HUES6 (cell line): ENCODE measurements at regions not wholly inside any gene's neighbourhood (a gene's known extent, or its start where the extent isn't known, plus 50 kb on each side); places are given as distances from the start of the nearest gene placed in this dataset.

Experiments used
- H3K27ac ChIP-seq: 2 replicates; pipeline ENCODE4 v1.7.0; 2013; ENCODE audit warnings: low read depth, mild to moderate bottlenecking, low read length, inconsistent platforms
- H3K27me3 ChIP-seq: 2 replicates; pipeline ENCODE4 v1.6.1; 2013; ENCODE audit warnings: low read length; ENCODE audit not compliant: control insufficient read depth, insufficient read depth
- H3K36me3 ChIP-seq: 2 replicates; pipeline ENCODE4 v1.6.1; 2013; ENCODE audit warnings: low read length; ENCODE audit not compliant: control insufficient read depth, insufficient read depth
- H3K4me1 ChIP-seq: 2 replicates; pipeline ENCODE4 v1.6.1; 2013; ENCODE audit warnings: low read length; ENCODE audit not compliant: control insufficient read depth, insufficient read depth
- H3K4me3 ChIP-seq: 2 replicates; pipeline ENCODE4 v1.5.1; 2013; ENCODE audit warnings: low read depth, low read length
- H3K9ac ChIP-seq: one replicate; pipeline ENCODE4 v1.6.1; 2013; ENCODE audit warnings: mild to moderate bottlenecking, low read length
- H3K9me3 ChIP-seq: 2 replicates; pipeline ENCODE4 v1.6.1; 2013; ENCODE audit warnings: low read depth, low read length; ENCODE audit not compliant: control insufficient read depth, insufficient read depth

- Histone ChIP-seq H3K36me3 (no peaks in the 10 kb centered on the region), H3K4me3 (no peak overlapping the region), H3K27me3 (no peaks in the 10 kb centered on the region), H3K9me3 (no peaks in the 10 kb centered on the region), H3K27ac (no peak overlapping the region), H3K4me1 (no peaks in the 10 kb centered on the region), H3K9ac (no peak overlapping the region)
These were observed 267.9 kb upstream of the TNP1 start for GRCh38 chr2:217127744-217128143.

- H3K9me3 ChIP-seq: no peaks in the 10 kb centered on the region
- no peak overlapping the region for H3K9ac ChIP-seq
- H3K36me3 ChIP-seq: no peaks in the 10 kb centered on the region
- H3K27me3 ChIP-seq: no peaks in the 10 kb centered on the region
- H3K27ac ChIP-seq: no peak overlapping the region
- H3K4me1 ChIP-seq: no peaks in the 10 kb centered on the region
- H3K4me3 ChIP-seq: no peak overlapping the region
These were observed 265.1 kb upstream of the TNP1 start for GRCh38 chr2:217125014-217125413.

- Histone ChIP-seq H3K36me3 (no peaks in the 10 kb centered on the region), H3K4me3 (no peak overlapping the region), H3K27me3 (no peaks in the 10 kb centered on the region), H3K4me1 (no peaks in the 10 kb centered on the region), H3K9me3 (no peaks in the 10 kb centered on the region), H3K9ac (no peak overlapping the region), H3K27ac (no peak overlapping the region)
These were observed 264.2 kb upstream of the TNP1 start for GRCh38 chr2:217124050-217124449.

- H3K9ac ChIP-seq: no peak overlapping the region
- no peak overlapping the region for H3K4me3 ChIP-seq
- no peaks in the 10 kb centered on the region for H3K27me3 ChIP-seq
- H3K36me3 ChIP-seq: no peaks in the 10 kb centered on the region
- no peaks in the 10 kb centered on the region for H3K9me3 ChIP-seq
- H3K4me1 ChIP-seq: no peaks in the 10 kb centered on the region
- H3K27ac ChIP-seq: no peak overlapping the region
These were observed 261.7 kb upstream of the TNP1 start for GRCh38 chr2:217121565-217121964.

- H3K9ac ChIP-seq: no peak overlapping the region
- H3K27ac ChIP-seq: no peak overlapping the region
- no peak overlapping the region for H3K4me3 ChIP-seq
- no peaks in the 10 kb centered on the region for H3K9me3 ChIP-seq
- H3K36me3 ChIP-seq: no peaks in the 10 kb centered on the region
- no peaks in the 10 kb centered on the region for H3K4me1 ChIP-seq
- no peaks in the 10 kb centered on the region for H3K27me3 ChIP-seq
These were observed 260.6 kb upstream of the TNP1 start for GRCh38 chr2:217120429-217120828.

GRCh38 chr2:217118559-217119284, 258.9 kb upstream of the TNP1 start:
- H3K9me3 ChIP-seq: no peaks in the 10 kb centered on the region
- no peak overlapping the region for H3K4me3 ChIP-seq
- no peaks in the 10 kb centered on the region for H3K27me3 ChIP-seq
- no peaks in the 10 kb centered on the region for H3K36me3 ChIP-seq
- no peak overlapping the region for H3K27ac ChIP-seq
- no peaks in the 10 kb centered on the region for H3K4me1 ChIP-seq
- H3K9ac ChIP-seq: no peak overlapping the region

- no peak overlapping the region for H3K4me3 ChIP-seq
- no peaks in the 10 kb centered on the region for H3K27me3 ChIP-seq
- H3K4me1 ChIP-seq: no peaks in the 10 kb centered on the region
- no peak overlapping the region for H3K27ac ChIP-seq
- no peak overlapping the region for H3K9ac ChIP-seq
- H3K9me3 ChIP-seq: no peaks in the 10 kb centered on the region
- no peaks in the 10 kb centered on the region for H3K36me3 ChIP-seq
These were observed 257.7 kb upstream of the TNP1 start for GRCh38 chr2:217117523-217117922.

GRCh38 chr2:217116610-217117009, 256.7 kb upstream of the TNP1 start:
- Histone ChIP-seq H3K9me3 (no peaks in the 10 kb centered on the region), H3K36me3 (no peaks in the 10 kb centered on the region), H3K27me3 (no peaks in the 10 kb centered on the region), H3K4me3 (no peak overlapping the region), H3K27ac (no peak overlapping the region), H3K9ac (no peak overlapping the region), H3K4me1 (no peaks in the 10 kb centered on the region)

GRCh38 chr2:217114117-217114516, 254.3 kb upstream of the TNP1 start:
- Histone ChIP-seq H3K27ac (no peak overlapping the region), H3K4me1 (no peaks in the 10 kb centered on the region), H3K4me3 (no peak overlapping the region), H3K9ac (no peak overlapping the region), H3K27me3 (no peaks in the 10 kb centered on the region), H3K9me3 (no peaks in the 10 kb centered on the region), H3K36me3 (no peaks in the 10 kb centered on the region)

- no peaks in the 10 kb centered on the region; the same call in 1 of the 2 replicates for H3K4me1 ChIP-seq
- no peak overlapping the region for H3K4me3 ChIP-seq
- no peaks in the 10 kb centered on the region for H3K36me3 ChIP-seq
- H3K9ac ChIP-seq: no peak overlapping the region
- no peak overlapping the region for H3K27ac ChIP-seq
- H3K9me3 ChIP-seq: no peaks in the 10 kb centered on the region
- H3K27me3 ChIP-seq: no peaks in the 10 kb centered on the region
These were observed 253.6 kb upstream of the TNP1 start for GRCh38 chr2:217113491-217113890.

GRCh38 chr2:217110550-217110949, 250.7 kb upstream of the TNP1 start:
- no peak overlapping the region for H3K27ac ChIP-seq
- no peaks in the 10 kb centered on the region for H3K9me3 ChIP-seq
- H3K36me3 ChIP-seq: no peaks in the 10 kb centered on the region
- H3K9ac ChIP-seq: no peak overlapping the region
- H3K4me3 ChIP-seq: no peak overlapping the region
- H3K27me3 ChIP-seq: no peaks in the 10 kb centered on the region
- peaks cover 8% of the 10 kb centered on the region for H3K4me1 ChIP-seq
